A549 (cell line): ENCODE measurements at regions not wholly inside any gene's neighbourhood (a gene's known extent, or its start where the extent isn't known, plus 50 kb on each side); places are given as distances from the start of the nearest gene placed in this dataset.

Experiments
- BHLHE40 ChIP-seq: IDR thresholded peaks from 2 replicates; pipeline ENCODE4 v1.6.1; 2012; ENCODE audit warnings: low read depth, low read length, inconsistent platforms
- CBX2 ChIP-seq: fragments of 200-600 bp; sonication (generic); IDR thresholded peaks from 2 replicates; pipeline ENCODE4 v1.6.1; 2016; ENCODE audit warnings: low read depth, mild to moderate bottlenecking, borderline replicate concordance
- EHMT2 ChIP-seq: fragments of 200-600 bp; sonication (generic); IDR thresholded peaks from 2 replicates; pipeline ENCODE4 v1.6.1; 2016; ENCODE audit warnings: antibody characterized with exemption, low read depth, mild to moderate bottlenecking, moderate library complexity
- FOSL2 ChIP-seq, 2 experiments: fragments of 450-650 bp in 1 of 2; fragments of >200 bp in 1 of 2; sonication (Bioruptor Twin) in 1 of 2; formaldehyde crosslinking; IDR thresholded peaks; 2 replicates each; pipeline versions ENCODE4 v1.5.0 to v1.6.1; 2016 to 2020; ENCODE audit warnings: mild to moderate bottlenecking in 1 of 2, moderate library complexity in 1 of 2
- KDM5A ChIP-seq: fragments of 200-600 bp; sonication (generic); IDR thresholded peaks from 2 replicates; pipeline ENCODE4 v1.6.1; 2016; ENCODE audit warnings: antibody characterized with exemption, mild to moderate bottlenecking
- POLR2A ChIP-seq: IDR thresholded peaks from 2 replicates; pipeline ENCODE4 v1.6.1; 2012; ENCODE audit warnings: mild to moderate bottlenecking, low read length
- RCOR1 ChIP-seq: fragments of 150-350 bp; IDR thresholded peaks from 2 replicates; pipeline ENCODE4 v1.6.1; 2014; ENCODE audit warnings: antibody characterized with exemption, low read length, low read depth
- RFX5 ChIP-seq: fragments of 450-650 bp; IDR thresholded peaks from 2 replicates; pipeline ENCODE4 v1.7.1; 2014; ENCODE audit warnings: antibody characterized with exemption, mild to moderate bottlenecking, moderate library complexity
- TFCP2L1 ChIP-seq: fragments of 250-450 bp; sonication (Bioruptor Pico); IDR thresholded peaks from 2 replicates; pipeline ENCODE4 v1.5.0; 2021; ENCODE audit warnings: mild to moderate bottlenecking
- TF ChIP-seq, protein P1 (sequence below): fragments of >200 bp; sonication (Bioruptor Twin); formaldehyde crosslinking; IDR thresholded peaks from 3 replicates; pipeline ENCODE4 v1.5.1; 2016
- TF ChIP-seq, protein P2 (sequence below): IDR thresholded peaks from 2 replicates; pipeline ENCODE4 v1.6.1; 2012
- TF ChIP-seq, protein P3 (sequence below): fragments of 450-650 bp; IDR thresholded peaks from 2 replicates; pipeline ENCODE4 v1.6.1; 2014; ENCODE audit warnings: antibody characterized with exemption

DNA sequence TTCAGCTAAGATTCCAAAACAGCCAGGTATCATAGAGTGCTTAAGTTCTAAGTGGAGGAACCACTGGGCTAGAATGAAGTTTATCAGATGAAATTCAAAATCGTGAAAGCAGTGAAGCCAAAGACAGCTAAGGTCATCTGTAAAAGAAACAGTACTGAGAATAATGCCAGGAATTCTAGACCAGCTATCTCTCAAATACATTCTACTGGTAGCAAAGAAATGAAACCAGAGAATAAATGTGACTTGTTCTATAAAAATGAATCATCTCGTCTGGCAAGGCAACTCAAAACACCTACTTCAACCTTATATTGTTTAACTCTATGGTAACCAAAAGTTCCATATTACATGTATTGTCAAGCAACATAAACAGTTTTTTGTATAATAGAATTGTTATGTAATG is 51.3 kb upstream of the RGMB start:
- TF ChIP-seq RCOR1: no peak
- TF ChIP-seq, protein P1, sequence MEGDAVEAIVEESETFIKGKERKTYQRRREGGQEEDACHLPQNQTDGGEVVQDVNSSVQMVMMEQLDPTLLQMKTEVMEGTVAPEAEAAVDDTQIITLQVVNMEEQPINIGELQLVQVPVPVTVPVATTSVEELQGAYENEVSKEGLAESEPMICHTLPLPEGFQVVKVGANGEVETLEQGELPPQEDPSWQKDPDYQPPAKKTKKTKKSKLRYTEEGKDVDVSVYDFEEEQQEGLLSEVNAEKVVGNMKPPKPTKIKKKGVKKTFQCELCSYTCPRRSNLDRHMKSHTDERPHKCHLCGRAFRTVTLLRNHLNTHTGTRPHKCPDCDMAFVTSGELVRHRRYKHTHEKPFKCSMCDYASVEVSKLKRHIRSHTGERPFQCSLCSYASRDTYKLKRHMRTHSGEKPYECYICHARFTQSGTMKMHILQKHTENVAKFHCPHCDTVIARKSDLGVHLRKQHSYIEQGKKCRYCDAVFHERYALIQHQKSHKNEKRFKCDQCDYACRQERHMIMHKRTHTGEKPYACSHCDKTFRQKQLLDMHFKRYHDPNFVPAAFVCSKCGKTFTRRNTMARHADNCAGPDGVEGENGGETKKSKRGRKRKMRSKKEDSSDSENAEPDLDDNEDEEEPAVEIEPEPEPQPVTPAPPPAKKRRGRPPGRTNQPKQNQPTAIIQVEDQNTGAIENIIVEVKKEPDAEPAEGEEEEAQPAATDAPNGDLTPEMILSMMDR: no peak
- no peak for TF ChIP-seq POLR2A
- TF ChIP-seq, protein P2, sequence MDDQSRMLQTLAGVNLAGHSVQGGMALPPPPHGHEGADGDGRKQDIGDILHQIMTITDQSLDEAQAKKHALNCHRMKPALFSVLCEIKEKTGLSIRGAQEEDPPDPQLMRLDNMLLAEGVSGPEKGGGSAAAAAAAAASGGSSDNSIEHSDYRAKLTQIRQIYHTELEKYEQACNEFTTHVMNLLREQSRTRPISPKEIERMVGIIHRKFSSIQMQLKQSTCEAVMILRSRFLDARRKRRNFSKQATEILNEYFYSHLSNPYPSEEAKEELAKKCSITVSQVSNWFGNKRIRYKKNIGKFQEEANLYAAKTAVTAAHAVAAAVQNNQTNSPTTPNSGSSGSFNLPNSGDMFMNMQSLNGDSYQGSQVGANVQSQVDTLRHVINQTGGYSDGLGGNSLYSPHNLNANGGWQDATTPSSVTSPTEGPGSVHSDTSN: no peak
- no peak for TF ChIP-seq EHMT2
- TF ChIP-seq CBX2: no peak
- no peak for TF ChIP-seq TFCP2L1
- no peak for TF ChIP-seq FOSL2 (IDR thresholded peaks at IDR 0.05)
- no peak for TF ChIP-seq FOSL2 (CRISPR knock-in tag; IDR thresholded peaks at IDR 0.05)
- no peak for TF ChIP-seq KDM5A
- no peak for TF ChIP-seq RFX5
- no peak for TF ChIP-seq BHLHE40
- TF ChIP-seq, protein P3, sequence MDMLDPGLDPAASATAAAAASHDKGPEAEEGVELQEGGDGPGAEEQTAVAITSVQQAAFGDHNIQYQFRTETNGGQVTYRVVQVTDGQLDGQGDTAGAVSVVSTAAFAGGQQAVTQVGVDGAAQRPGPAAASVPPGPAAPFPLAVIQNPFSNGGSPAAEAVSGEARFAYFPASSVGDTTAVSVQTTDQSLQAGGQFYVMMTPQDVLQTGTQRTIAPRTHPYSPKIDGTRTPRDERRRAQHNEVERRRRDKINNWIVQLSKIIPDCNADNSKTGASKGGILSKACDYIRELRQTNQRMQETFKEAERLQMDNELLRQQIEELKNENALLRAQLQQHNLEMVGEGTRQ: no peak
